GM23338 (cell line): ENCODE measurements at regions not wholly inside any gene's neighbourhood (a gene's known extent, or its start where the extent isn't known, plus 50 kb on each side); places are given as distances from the start of the nearest gene placed in this dataset.

ENCODE experiments used
- ATAC-seq: fragments of 200-7000 bp; cut with Tn5 transposase; 3 replicates; pipeline ENCODE4 v1.9.1; 2020
- DNase-seq: peaks from one replicate; pipeline ENCODE4 v3.0.0-alpha.2; 2015; ENCODE audit warnings: low spot score
- H2AFZ ChIP-seq: fragments of 200-600 bp; sonication (generic); 2 replicates; pipeline ENCODE4 v1.8.0; 2016; ENCODE audit warnings: antibody characterized with exemption, mild to moderate bottlenecking, moderate library complexity
- H3F3A ChIP-seq: fragments of 200-600 bp; sonication (generic); replicated peaks from 2 replicates; pipeline ENCODE4 v1.8.0; 2017; ENCODE audit warnings: antibody characterized with exemption, mixed run types, low read depth
- H3K27ac ChIP-seq: fragments of 200-600 bp; sonication (generic); 2 replicates; pipeline ENCODE4 v1.6.1; 2016; ENCODE audit warnings: low read depth
- H3K27me3 ChIP-seq: fragments of 200-600 bp; sonication (generic); 2 replicates; pipeline ENCODE4 v1.8.0; 2016; ENCODE audit warnings: mild to moderate bottlenecking, mixed run types, moderate library complexity; ENCODE audit not compliant: insufficient read depth
- H3K36me3 ChIP-seq: fragments of 200-600 bp; sonication (generic); 2 replicates; pipeline ENCODE4 v1.8.0; 2016; ENCODE audit warnings: mild to moderate bottlenecking; ENCODE audit not compliant: insufficient read depth
- H3K4me1 ChIP-seq: fragments of 200-600 bp; sonication (generic); 2 replicates; pipeline ENCODE4 v1.8.0; 2016; ENCODE audit warnings: mild to moderate bottlenecking, moderate library complexity; ENCODE audit not compliant: insufficient read depth
- H3K4me2 ChIP-seq: fragments of 200-600 bp; sonication (generic); 2 replicates; pipeline ENCODE4 v1.7.1; 2017; ENCODE audit warnings: mixed run types
- H3K4me3 ChIP-seq: fragments of 200-600 bp; sonication (generic); 2 replicates; pipeline ENCODE4 v1.6.1; 2016; ENCODE audit warnings: mixed run types
- H3K79me2 ChIP-seq: fragments of 200-600 bp; sonication (generic); replicated peaks from 2 replicates; pipeline ENCODE4 v1.8.0; 2017; ENCODE audit warnings: mild to moderate bottlenecking; ENCODE audit not compliant: insufficient read depth
- H3K9me2 ChIP-seq: fragments of 200-600 bp; sonication (generic); 2 replicates; pipeline ENCODE4 v1.8.0; 2017; ENCODE audit not compliant: insufficient read depth
- H4K20me1 ChIP-seq: fragments of 200-600 bp; sonication (generic); replicated peaks from 2 replicates; pipeline ENCODE4 v1.8.0; 2017; ENCODE audit warnings: mild to moderate bottlenecking; ENCODE audit not compliant: insufficient read depth
- H3K27ac Mint-ChIP-seq: 2 replicates; pipeline ENCODE4 v1.8.0; 2020; ENCODE audit warnings: inconsistent platforms, mild to moderate bottlenecking, moderate library complexity, mixed read lengths
- H3K27me3 Mint-ChIP-seq: 3 replicates; pipeline ENCODE4 v1.8.0; 2022; ENCODE audit warnings: low read depth, mild to moderate bottlenecking, moderate library complexity, mixed read lengths, inconsistent platforms; ENCODE audit not compliant: insufficient read depth, poor library complexity
- H3K36me3 Mint-ChIP-seq: 3 replicates; pipeline ENCODE4 v1.8.0; 2021; ENCODE audit warnings: low read depth, mild to moderate bottlenecking, inconsistent platforms, moderate library complexity, mixed read lengths
- H3K4me1 Mint-ChIP-seq: 3 replicates; pipeline ENCODE4 v1.8.0; 2020; ENCODE audit warnings: mild to moderate bottlenecking, inconsistent platforms, mixed read lengths
- H3K4me3 Mint-ChIP-seq: 3 replicates; pipeline ENCODE4 v1.8.0; 2021; ENCODE audit warnings: moderate library complexity, mild to moderate bottlenecking, inconsistent platforms, mixed read lengths
- H3K9me3 Mint-ChIP-seq: 3 replicates; pipeline ENCODE4 v1.8.0; 2020; ENCODE audit warnings: moderate library complexity, mild to moderate bottlenecking, inconsistent platforms, mixed read lengths
- CREB1 ChIP-seq: fragments of 250-450 bp; sonication (Bioruptor Pico); IDR thresholded peaks from 2 replicates; pipeline ENCODE4 v1.5.0; 2020; ENCODE audit warnings: low read depth, mild to moderate bottlenecking, moderate library complexity
- CTCF ChIP-seq, 2 experiments: fragments of 200-600 bp in 1 of 2; sonication (generic) in 1 of 2; conservative IDR thresholded peaks; 2 replicates each; pipeline versions ENCODE4 v1.5.1 to v1.6.1; 2016 to 2017; ENCODE audit warnings: antibody characterized with exemption in 2 of 2, low read depth in 2 of 2, mild to moderate bottlenecking in 2 of 2, moderate library complexity in 1 of 2
- ETS1 ChIP-seq: IDR thresholded peaks from 2 replicates; pipeline ENCODE4 v1.6.1; 2016; ENCODE audit warnings: antibody characterized with exemption
- EZH2 ChIP-seq: fragments of 200-600 bp; sonication (generic); IDR thresholded peaks from one replicate; pipeline ENCODE4 v1.8.0; 2017; ENCODE audit warnings: antibody characterized with exemption, mild to moderate bottlenecking, low read depth; ENCODE audit not compliant: unreplicated experiment
- EZH2phosphoT487 ChIP-seq: fragments of 200-600 bp; sonication (generic); IDR thresholded peaks from one replicate; pipeline ENCODE4 v1.8.1; 2018; ENCODE audit warnings: antibody characterized with exemption; ENCODE audit not compliant: unreplicated experiment
- JUNB ChIP-seq: IDR thresholded peaks from one replicate; pipeline ENCODE4 v1.6.1; 2016; ENCODE audit warnings: antibody characterized with exemption; ENCODE audit not compliant: unreplicated experiment
- NANOG ChIP-seq: IDR thresholded peaks from 2 replicates; pipeline ENCODE4 v1.6.1; 2016; ENCODE audit warnings: antibody characterized with exemption, borderline replicate concordance
- POLR2AphosphoS5 ChIP-seq: IDR thresholded peaks from 2 replicates; pipeline ENCODE4 v1.6.1; 2016; ENCODE audit warnings: antibody characterized with exemption, low read depth
- REST ChIP-seq: IDR thresholded peaks from one replicate; pipeline ENCODE4 v1.6.1; 2018; ENCODE audit warnings: antibody characterized with exemption; ENCODE audit not compliant: unreplicated experiment
- STAT1 ChIP-seq: IDR thresholded peaks from one replicate; pipeline ENCODE4 v1.6.1; 2016; ENCODE audit warnings: antibody characterized with exemption; ENCODE audit not compliant: unreplicated experiment
- ZNF114 ChIP-seq: fragments of 250-450 bp; sonication (Bioruptor Pico); IDR thresholded peaks from 2 replicates; pipeline ENCODE4 v1.5.0; 2020; ENCODE audit warnings: mild to moderate bottlenecking, moderate library complexity
- ZNF331 ChIP-seq: fragments of 250-450 bp; sonication (Bioruptor Pico); IDR thresholded peaks from 2 replicates; pipeline ENCODE4 v1.5.0; 2020; ENCODE audit warnings: low read depth, mild to moderate bottlenecking, moderate library complexity
- ZNF462 ChIP-seq: fragments of 250-450 bp; sonication (Bioruptor Pico); IDR thresholded peaks from 2 replicates; pipeline ENCODE4 v1.5.0; 2020; ENCODE audit warnings: mild to moderate bottlenecking, moderate library complexity

- no peaks in the 10 kb centered on the region for H4K20me1 ChIP-seq
- no peak overlapping the region for H3K4me3 ChIP-seq
- H3K27ac ChIP-seq: no peak overlapping the region
- ATAC-seq (no peak), DNase-seq (no peak)
- H3K27me3 ChIP-seq: no peaks in the 10 kb centered on the region
- Mint-ChIP-seq H3K9me3 (peaks cover 28% of the 10 kb centered on the region), H3K36me3 (peaks cover 21% of the 10 kb centered on the region), H3K27ac (no peak overlapping the region), H3K4me1 (no peaks in the 10 kb centered on the region), H3K4me3 (no peak overlapping the region), H3K27me3 (peaks cover 3% of the 10 kb centered on the region)
- no peaks in the 10 kb centered on the region for H3K9me2 ChIP-seq
- H3K4me1 ChIP-seq: 0 out of 2 replicates have a peak, but pooled peaks cover 6% of the 10 kb centered on the region
- no peaks in the 10 kb centered on the region for H3K79me2 ChIP-seq
- H3K36me3 ChIP-seq: no peaks in the 10 kb centered on the region
- H3F3A ChIP-seq: no peaks in the 10 kb centered on the region
- TF ChIP-seq JUNB (no peak), ZNF462 (no peak), EZH2phosphoT487 (no peak), NANOG (no peak), ZNF331 (CRISPR knock-in tag) (no peak), ETS1 (no peak), CTCF (conservative IDR thresholded peaks at IDR 0.05; ENCODE audit: low read depth in 2 of 2) (no peak), ZNF114 (no peak), CREB1 (CRISPR knock-in tag) (no peak), REST (no peak), STAT1 (no peak), POLR2AphosphoS5 (no peak), EZH2 (no peak)
- no peak overlapping the region for H2AFZ ChIP-seq
- H3K4me2 ChIP-seq: no peak overlapping the region
Measured at GRCh38 chr1:83581747-83582146, 417.2 kb downstream of the TTLL7 start.
